Suprapubic skin (tissue), 4 donors: ENCODE measurements at regions not wholly inside any gene's neighbourhood (a gene's known extent, or its start where the extent isn't known, plus 50 kb on each side); places are given as distances from the start of the nearest gene placed in this dataset.

ENCODE experiments used
- DNase-seq, 2 donors: peaks; one replicate each; pipeline ENCODE4 v3.0.0-alpha.2; 2019; ENCODE audit warnings: low spot score in 2 of 2
- H3K27ac ChIP-seq: fragments of 200-600 bp; sonication (generic); one replicate; pipeline ENCODE4 v1.5.1; 2019
- H3K27me3 ChIP-seq: fragments of 200-600 bp; sonication (generic); one replicate; pipeline ENCODE4 v1.5.1; 2019
- H3K36me3 ChIP-seq: fragments of 200-600 bp; sonication (generic); one replicate; pipeline ENCODE4 v1.5.1; 2019
- H3K4me1 ChIP-seq: fragments of 200-600 bp; sonication (generic); one replicate; pipeline ENCODE4 v1.5.1; 2019
- H3K4me3 ChIP-seq: fragments of 200-600 bp; sonication (generic); one replicate; pipeline ENCODE4 v1.5.1; 2019; ENCODE audit warnings: mild to moderate bottlenecking
- H3K9me3 ChIP-seq: fragments of 200-600 bp; sonication (generic); one replicate; pipeline ENCODE4 v1.5.1; 2019
- EP300 ChIP-seq: sonication (generic); formaldehyde crosslinking; IDR thresholded peaks from one replicate; pipeline ENCODE4 v1.6.1; 2017; ENCODE audit warnings: antibody characterized with exemption
- POLR2A ChIP-seq, 2 donors: fragments of 450-650 bp; IDR thresholded peaks; one replicate each; pipeline ENCODE4 v1.6.1; 2017; ENCODE audit warnings: antibody characterized with exemption in 2 of 2, mild to moderate bottlenecking in 2 of 2, moderate library complexity in 2 of 2
- POLR2AphosphoS5 ChIP-seq, 3 donors: sonication (generic); formaldehyde crosslinking; IDR thresholded peaks; one replicate each; pipeline ENCODE4 v1.6.1; 2017; ENCODE audit warnings: antibody characterized with exemption in 3 of 3
- WGBS: methylation state at CpG from one replicate; pipeline ENCODE4 v1.1.5; 2018; 5-methylcytosine and 5-hydroxymethylcytosine counted together
- TF ChIP-seq, protein P1 (sequence below), 2 donors: fragments of 200-600 bp in 1 of 2; fragments of 450-650 bp in 1 of 2; sonication (generic) in 1 of 2; IDR thresholded peaks; one replicate each; pipeline ENCODE4 v1.5.1; 2016 to 2019; ENCODE audit warnings: antibody characterized with exemption in 2 of 2, mild to moderate bottlenecking in 1 of 2, moderate library complexity in 1 of 2

DNA sequence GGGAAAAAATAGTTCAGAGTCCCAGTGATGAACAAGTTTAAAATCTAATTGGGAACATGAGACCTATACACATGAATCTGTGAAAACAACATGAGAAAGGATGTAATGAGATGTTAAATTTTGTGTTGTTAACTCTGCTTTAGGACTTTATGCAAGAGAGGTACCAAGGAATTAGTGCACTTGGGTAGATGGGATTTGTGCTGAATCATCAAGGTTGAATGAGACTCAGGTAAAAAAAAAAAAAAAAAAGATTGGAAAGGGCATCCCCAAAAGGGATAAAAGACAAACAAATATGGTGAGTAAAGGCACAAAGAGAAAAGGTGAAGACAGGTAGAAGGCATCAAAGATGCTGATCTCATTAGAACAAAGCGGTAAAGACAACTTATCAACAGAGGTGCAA, 644.4 kb downstream of the CBLN4 start:
- H3K36me3 ChIP-seq = no peaks in the 10 kb centered on the region
- TF ChIP-seq, protein P1, sequence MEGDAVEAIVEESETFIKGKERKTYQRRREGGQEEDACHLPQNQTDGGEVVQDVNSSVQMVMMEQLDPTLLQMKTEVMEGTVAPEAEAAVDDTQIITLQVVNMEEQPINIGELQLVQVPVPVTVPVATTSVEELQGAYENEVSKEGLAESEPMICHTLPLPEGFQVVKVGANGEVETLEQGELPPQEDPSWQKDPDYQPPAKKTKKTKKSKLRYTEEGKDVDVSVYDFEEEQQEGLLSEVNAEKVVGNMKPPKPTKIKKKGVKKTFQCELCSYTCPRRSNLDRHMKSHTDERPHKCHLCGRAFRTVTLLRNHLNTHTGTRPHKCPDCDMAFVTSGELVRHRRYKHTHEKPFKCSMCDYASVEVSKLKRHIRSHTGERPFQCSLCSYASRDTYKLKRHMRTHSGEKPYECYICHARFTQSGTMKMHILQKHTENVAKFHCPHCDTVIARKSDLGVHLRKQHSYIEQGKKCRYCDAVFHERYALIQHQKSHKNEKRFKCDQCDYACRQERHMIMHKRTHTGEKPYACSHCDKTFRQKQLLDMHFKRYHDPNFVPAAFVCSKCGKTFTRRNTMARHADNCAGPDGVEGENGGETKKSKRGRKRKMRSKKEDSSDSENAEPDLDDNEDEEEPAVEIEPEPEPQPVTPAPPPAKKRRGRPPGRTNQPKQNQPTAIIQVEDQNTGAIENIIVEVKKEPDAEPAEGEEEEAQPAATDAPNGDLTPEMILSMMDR (IDR thresholded peaks at IDR 0.05) = no peak
- TF ChIP-seq EP300 = no peak
- no peak for TF ChIP-seq POLR2AphosphoS5 (IDR thresholded peaks at IDR 0.05)
- TF ChIP-seq POLR2A (IDR thresholded peaks at IDR 0.05) = no peak
- no peak for DNase-seq
- H3K9me3 ChIP-seq = no peaks in the 10 kb centered on the region
- no peak overlapping the region for H3K27ac ChIP-seq
- 93% methylated on average over 1 of the region's 1 CpG for WGBS
- no peak overlapping the region for H3K4me3 ChIP-seq
- H3K27me3 ChIP-seq = no peaks in the 10 kb centered on the region
- H3K4me1 ChIP-seq = no peaks in the 10 kb centered on the region

DNA sequence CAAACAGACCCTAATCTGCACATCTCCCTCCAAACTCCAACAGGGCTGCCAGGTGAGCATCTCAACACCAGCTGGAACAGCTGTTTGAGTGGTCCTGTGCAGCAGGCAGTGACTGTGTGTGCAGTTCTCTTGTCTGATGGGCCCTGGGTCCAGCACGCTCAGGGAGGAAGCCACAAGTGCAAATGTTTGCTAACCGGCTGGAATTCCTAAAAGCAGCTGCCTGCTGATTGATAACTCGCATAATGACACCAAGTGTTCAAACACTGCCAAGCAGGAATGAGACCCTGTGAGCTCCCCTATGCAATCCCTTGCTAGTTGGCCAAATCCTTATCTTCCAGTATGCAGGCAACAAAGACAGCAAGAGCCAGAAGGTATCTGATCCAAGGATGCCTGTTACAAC, 650.6 kb downstream of the CBLN4 start:
- Histone ChIP-seq H3K27ac (no peak overlapping the region), H3K36me3 (no peaks in the 10 kb centered on the region), H3K4me1 (no peaks in the 10 kb centered on the region), H3K9me3 (no peaks in the 10 kb centered on the region), H3K4me3 (no peak overlapping the region), H3K27me3 (no peaks in the 10 kb centered on the region)
- DNase-seq = no peak
- 31% methylated on average over 3 of the region's 3 CpGs for WGBS
- TF ChIP-seq EP300 (no peak), POLR2AphosphoS5 (IDR thresholded peaks at IDR 0.05) (no peak), POLR2A (IDR thresholded peaks at IDR 0.05) (no peak)
- TF ChIP-seq, protein P1 (IDR thresholded peaks at IDR 0.05) = no peak

DNA sequence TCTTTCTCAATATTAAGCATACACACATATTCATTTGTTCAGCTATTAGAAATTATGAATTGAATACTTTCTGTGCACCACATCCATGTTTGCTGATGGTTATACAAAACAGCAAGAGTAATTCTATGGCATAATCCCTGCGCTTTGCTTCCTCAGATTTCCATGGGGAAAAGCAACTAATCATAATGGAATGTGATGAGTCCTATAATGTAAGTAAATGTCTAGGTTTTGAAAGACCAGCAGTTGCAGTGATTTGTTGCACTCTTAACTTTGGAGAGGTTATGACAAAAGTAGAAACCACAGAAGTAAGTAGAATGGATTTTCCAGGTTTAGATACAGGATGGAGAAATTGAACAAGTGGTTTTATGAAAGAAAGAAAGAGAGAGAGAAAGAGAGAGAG, 652.1 kb downstream of the CBLN4 start:
- Histone ChIP-seq H3K36me3 (no peaks in the 10 kb centered on the region), H3K4me1 (no peaks in the 10 kb centered on the region), H3K4me3 (no peak overlapping the region), H3K27me3 (no peaks in the 10 kb centered on the region), H3K27ac (no peak overlapping the region), H3K9me3 (no peaks in the 10 kb centered on the region)
- WGBS = 75% methylated on average over 1 of the region's 1 CpG
- no peak for DNase-seq
- TF ChIP-seq POLR2A (IDR thresholded peaks at IDR 0.05) (no peak), POLR2AphosphoS5 (IDR thresholded peaks at IDR 0.05) (no peak), EP300 (no peak)
- TF ChIP-seq, protein P1 (IDR thresholded peaks at IDR 0.05) = no peak

DNA sequence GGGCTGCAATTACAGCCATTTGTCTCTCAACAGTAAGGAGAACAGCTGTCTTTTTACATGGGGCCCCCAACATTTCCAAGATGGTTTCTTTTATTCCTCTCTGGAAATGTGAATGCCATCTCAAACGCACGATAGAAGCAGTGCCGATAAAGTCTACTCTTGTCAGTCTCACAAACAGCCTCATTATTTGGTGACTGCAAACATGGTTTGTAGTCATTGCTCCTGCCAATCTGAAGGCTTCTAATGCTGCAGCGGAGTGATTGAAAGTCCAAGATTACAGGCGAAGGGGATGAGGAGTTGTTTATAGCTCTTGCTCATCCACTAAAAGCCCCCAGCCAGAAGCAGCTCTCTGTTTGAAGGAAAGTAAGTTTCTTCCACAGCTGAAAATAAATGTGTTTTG, 657.1 kb downstream of the CBLN4 start:
- H3K27ac ChIP-seq = no peak overlapping the region
- H3K27me3 ChIP-seq = no peaks in the 10 kb centered on the region
- TF ChIP-seq POLR2AphosphoS5 (IDR thresholded peaks at IDR 0.05) (no peak), POLR2A (IDR thresholded peaks at IDR 0.05) (no peak), EP300 (no peak)
- TF ChIP-seq, protein P1 (IDR thresholded peaks at IDR 0.05) = no peak
- H3K4me1 ChIP-seq = no peaks in the 10 kb centered on the region
- WGBS = 68% methylated on average over 5 of the region's 5 CpGs
- DNase-seq = no peak
- H3K9me3 ChIP-seq = no peaks in the 10 kb centered on the region
- no peaks in the 10 kb centered on the region for H3K36me3 ChIP-seq
- H3K4me3 ChIP-seq = no peak overlapping the region

DNA sequence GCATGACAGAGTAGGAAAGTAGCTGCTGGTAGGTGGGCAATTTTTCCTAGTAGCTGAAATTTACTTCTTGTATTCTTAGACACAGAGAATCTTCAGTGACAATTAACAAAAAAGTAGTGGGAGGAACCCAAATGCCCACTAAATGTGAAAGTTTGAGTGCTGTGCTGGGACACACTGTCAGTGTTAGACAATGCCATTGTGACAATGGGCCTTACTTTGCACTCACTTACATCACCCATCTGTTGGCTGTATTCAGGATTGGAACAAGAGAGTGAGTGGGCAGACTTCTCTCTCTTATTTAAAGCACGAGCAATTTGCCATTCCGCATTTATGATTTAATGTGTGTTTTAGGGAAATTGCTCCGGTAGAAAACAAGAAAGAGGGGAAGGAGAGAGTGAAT, 662.5 kb downstream of the CBLN4 start:
- H3K27ac ChIP-seq = no peak overlapping the region
- H3K4me1 ChIP-seq = no peaks in the 10 kb centered on the region
- 84% methylated on average over 3 of the region's 3 CpGs for WGBS
- no peak for DNase-seq
- H3K9me3 ChIP-seq = no peaks in the 10 kb centered on the region
- no peaks in the 10 kb centered on the region for H3K36me3 ChIP-seq
- no peaks in the 10 kb centered on the region for H3K27me3 ChIP-seq
- H3K4me3 ChIP-seq = no peak overlapping the region
- no peak for TF ChIP-seq POLR2AphosphoS5 (IDR thresholded peaks at IDR 0.05)
- no peak for TF ChIP-seq POLR2A (IDR thresholded peaks at IDR 0.05)
- TF ChIP-seq, protein P1 (IDR thresholded peaks at IDR 0.05) = no peak
- no peak for TF ChIP-seq EP300
